Stomach (tissue), 4 donors: ENCODE measurements at regions not wholly inside any gene's neighbourhood (a gene's known extent, or its start where the extent isn't known, plus 50 kb on each side); places are given as distances from the start of the nearest gene placed in this dataset.

Experiments
- EP300 ChIP-seq: sonication (generic); formaldehyde crosslinking; IDR thresholded peaks from one replicate; pipeline ENCODE4 v1.6.1; 2017; ENCODE audit warnings: antibody characterized with exemption
- POLR2A ChIP-seq, 4 donors: fragments of 450-650 bp; IDR thresholded peaks; one replicate each; pipeline ENCODE4 v1.6.1; 2016; ENCODE audit warnings: antibody characterized with exemption in 4 of 4, control low read depth in 2 of 4, mild to moderate bottlenecking in 1 of 4, moderate library complexity in 1 of 4
- POLR2AphosphoS5 ChIP-seq, 3 donors: sonication (generic); formaldehyde crosslinking; IDR thresholded peaks; one replicate each; pipeline ENCODE4 v1.6.1; 2016; ENCODE audit warnings: antibody characterized with exemption in 3 of 3
- TF ChIP-seq, protein P1 (sequence below), 7 experiments: fragments of 450-650 bp in 4 of 7; fragments of 200-600 bp in 3 of 7; sonication (generic) in 3 of 7; IDR thresholded peaks; one replicate each; pipeline ENCODE4 v1.5.1; 2016 to 2019; ENCODE audit warnings: antibody characterized with exemption in 7 of 7, control low read depth in 2 of 7, mild to moderate bottlenecking in 1 of 7

DNA sequence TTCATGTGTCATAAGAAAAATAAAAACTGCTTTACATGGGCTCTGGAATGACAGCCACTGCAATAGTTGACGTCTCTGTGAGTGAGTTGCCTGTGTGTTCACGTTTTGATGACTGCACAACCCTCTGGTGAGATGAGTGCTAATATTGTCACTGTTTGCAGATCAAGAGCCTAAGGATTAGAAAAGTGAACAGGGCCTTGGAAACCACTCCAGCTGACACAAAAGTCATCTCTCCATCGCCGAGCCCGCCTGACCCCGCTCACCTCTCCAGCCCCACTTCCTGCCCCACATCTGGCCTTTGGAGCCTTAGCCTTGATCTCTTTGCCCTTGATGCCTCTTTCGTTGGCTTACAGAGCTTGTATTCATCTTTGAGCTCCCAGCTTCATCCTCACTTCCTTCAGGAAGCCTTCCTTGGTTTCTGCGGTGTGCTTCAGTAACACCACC lies 351.7 kb downstream of the TCERG1L start:
- no peak for TF ChIP-seq POLR2A (IDR thresholded peaks at IDR 0.05)
- TF ChIP-seq, protein P1, sequence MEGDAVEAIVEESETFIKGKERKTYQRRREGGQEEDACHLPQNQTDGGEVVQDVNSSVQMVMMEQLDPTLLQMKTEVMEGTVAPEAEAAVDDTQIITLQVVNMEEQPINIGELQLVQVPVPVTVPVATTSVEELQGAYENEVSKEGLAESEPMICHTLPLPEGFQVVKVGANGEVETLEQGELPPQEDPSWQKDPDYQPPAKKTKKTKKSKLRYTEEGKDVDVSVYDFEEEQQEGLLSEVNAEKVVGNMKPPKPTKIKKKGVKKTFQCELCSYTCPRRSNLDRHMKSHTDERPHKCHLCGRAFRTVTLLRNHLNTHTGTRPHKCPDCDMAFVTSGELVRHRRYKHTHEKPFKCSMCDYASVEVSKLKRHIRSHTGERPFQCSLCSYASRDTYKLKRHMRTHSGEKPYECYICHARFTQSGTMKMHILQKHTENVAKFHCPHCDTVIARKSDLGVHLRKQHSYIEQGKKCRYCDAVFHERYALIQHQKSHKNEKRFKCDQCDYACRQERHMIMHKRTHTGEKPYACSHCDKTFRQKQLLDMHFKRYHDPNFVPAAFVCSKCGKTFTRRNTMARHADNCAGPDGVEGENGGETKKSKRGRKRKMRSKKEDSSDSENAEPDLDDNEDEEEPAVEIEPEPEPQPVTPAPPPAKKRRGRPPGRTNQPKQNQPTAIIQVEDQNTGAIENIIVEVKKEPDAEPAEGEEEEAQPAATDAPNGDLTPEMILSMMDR (IDR thresholded peaks at IDR 0.05) = no peak
- TF ChIP-seq POLR2AphosphoS5 (IDR thresholded peaks at IDR 0.05) = no peak
- no peak for TF ChIP-seq EP300
